Posterior cingulate gyrus (tissue), 11 donors: ENCODE measurements at regions not wholly inside any gene's neighbourhood (a gene's known extent, or its start where the extent isn't known, plus 50 kb on each side); places are given as distances from the start of the nearest gene placed in this dataset.
"Not testable (repeated sequence)": the region's sequence is repeated elsewhere in the genome, so short reads cannot be mapped to it uniquely, and the experiment has no call there.

Source experiments
- DNase-seq, 10 donors: peaks; one replicate each; pipeline versions ENCODE4 v3.0.0 to v3.0.0-alpha.2; 2020 to 2021; ENCODE audit warnings: mixed read lengths in 3 of 10
- intact Hi-C: fragments of 100-400 bp; cut with DNase I; formaldehyde crosslinking; loops from one replicate; pipeline ENCODE4 v1.15.1; 2023

DNA sequence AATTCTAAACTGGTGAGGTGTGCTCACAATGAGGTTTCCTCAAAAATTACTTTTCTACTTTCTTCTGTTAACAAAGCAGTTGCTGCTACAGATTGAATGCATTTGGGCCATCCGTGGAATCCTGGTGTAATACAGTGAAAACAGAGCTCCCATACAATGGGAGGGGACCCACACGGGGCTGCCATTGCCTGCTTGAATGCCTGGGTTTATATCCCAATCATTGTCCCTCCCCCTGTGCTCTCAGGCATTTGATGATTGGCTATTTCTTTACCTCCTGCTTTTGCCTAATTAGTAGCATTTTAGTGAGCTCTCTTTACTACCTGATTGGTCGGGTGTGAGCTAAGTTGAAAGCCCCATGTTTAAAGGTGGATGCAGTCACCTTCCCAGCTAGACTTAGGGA is 52.9 kb upstream of the CSF1 start:
- DNase-seq, intact Hi-C loops: not testable (repeated sequence)

DNA sequence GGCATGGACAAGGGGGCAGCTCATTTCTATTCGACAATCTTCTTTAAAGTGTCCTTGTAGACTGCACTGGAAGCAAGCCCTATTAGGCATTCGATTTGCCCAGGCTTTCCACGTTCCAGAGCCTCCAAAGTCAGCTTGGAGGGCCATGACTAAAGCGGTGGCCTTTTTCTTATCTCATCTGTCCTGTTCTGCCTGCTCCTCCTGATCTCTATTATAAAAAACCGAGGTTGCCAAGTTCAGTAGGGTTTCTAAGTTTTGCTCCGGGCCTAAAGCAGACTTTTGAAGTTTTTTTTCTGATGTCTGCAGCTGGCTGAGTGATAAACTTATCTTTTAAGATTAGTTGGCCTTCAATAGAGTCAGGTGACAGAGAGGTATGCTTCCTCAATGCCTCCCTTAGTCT is 54.7 kb upstream of the CSF1 start:
- intact Hi-C loops, DNase-seq: not testable (repeated sequence)

DNA sequence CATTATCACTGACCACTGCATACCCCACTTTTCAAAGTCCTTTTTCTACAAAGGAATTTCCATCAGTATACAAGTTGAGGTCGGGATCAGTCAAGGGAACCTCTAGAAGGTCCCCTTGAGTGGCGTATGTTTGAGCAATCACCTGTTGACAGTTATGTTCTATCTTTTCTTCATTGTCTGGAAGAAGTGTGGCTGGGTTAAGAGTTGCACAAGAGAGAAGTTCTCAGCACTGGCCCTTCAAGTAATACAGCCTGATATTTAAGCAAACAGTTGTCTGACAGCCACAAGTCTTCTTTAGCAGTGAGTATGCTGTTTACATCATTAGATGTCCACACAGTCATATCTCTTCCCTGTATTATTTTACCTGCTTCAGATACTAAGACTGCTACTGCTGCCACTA is 56.7 kb upstream of the CSF1 start:
- DNase-seq, intact Hi-C loops: not testable (repeated sequence)

DNA sequence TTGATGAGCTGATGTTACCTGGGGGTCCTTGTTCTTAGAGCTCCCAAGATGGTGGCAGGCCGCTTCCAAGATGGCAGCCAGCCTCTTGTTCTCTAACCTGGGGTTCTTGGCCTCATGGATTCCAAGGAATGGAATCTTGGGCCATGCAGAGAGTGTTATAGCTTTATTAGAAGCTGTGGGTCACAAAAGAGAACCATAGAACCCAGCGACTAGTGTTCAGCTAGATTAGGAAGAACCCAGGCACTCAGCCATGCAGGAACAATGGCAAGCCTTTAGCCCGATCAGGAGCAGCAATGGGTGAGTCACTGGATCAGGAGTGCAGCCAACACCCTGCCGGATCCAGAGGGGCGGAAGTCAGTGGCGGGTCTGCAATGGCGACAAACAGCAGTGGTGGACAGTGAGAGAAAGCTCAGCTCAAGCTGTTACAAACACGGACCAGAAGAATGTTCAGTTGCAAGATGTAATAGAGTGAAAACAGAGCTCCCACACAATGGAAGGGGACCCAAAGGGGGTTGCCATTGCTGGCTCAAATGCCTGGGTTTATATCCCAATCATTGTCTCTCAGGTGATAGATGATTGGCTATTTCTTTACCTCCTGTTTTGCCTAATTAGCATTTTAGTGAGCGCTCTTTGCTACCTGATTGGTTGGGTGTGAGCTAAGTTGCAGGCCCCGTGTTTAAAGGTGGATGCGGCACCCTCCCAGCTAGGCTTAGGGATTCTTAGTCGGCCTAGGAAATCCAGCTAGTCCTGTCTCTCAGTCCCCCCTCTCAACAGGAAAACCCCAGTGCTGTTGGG is 58.2 kb upstream of the CSF1 start:
- intact Hi-C loops = not testable (repeated sequence)
- DNase-seq = peak; percentile 40 to 96 (median 82)

DNA sequence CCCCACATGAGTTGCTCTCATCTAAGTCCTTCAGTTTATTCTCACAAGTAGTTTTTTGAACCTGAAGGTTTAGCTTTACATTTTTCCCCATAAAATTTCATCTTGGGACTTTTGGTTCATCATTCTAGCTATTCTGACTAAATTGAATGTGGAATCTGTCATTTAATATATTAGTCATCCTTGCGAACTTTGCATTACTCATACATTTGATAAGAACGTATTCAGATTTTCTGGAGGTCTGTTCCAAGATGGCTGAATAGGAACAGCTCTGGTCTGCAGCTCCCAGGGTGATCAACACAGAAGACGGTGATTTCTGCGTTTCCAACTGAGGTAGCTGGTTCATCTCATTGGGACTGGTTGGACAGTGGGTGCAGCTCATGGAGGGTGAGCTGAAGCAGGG is 59.8 kb upstream of the CSF1 start:
- intact Hi-C loops = no loop called here
- no peak for DNase-seq

DNA sequence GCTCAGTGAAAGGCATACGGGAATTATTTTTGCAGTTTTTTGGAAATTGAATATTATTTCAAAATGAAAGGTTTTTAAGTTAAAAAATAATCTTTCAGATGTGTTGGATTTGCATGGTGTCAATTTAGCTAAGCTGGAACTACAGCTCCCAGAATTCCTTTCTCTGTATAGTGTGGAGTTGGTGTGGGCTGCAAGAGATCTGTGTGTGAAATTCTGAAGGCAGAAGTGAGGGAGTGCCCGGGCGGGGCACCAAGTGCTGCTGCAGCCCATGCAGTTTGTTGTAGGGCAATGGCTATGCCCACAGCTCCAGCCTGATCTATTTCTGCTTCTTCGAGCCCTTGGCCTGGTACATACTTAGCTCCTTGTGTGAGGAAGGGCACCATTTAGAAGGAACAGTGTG is 60.5 kb upstream of the CSF1 start:
- intact Hi-C loops = no loop called here
- DNase-seq = no peak

DNA sequence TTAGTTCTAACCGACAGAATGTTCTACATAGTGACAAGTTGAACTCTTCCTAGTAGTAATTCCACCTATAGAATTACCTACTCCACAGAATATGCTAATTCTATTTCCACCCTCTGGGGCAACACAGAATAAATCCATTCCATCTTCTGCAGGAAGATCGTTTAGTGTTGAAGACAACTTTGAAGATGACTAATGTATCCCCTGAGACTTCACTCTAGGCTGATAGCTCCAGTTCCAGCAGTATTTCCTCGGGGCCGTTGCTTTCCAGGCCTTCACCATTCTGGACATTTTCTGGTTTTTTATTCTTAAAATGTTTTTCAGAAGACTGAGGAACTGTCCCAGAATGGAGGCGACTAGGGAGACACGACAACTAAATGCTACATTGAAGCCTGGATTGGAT is 61.0 kb upstream of the CSF1 start:
- DNase-seq = no peak
- intact Hi-C loops = no loop called here

DNA sequence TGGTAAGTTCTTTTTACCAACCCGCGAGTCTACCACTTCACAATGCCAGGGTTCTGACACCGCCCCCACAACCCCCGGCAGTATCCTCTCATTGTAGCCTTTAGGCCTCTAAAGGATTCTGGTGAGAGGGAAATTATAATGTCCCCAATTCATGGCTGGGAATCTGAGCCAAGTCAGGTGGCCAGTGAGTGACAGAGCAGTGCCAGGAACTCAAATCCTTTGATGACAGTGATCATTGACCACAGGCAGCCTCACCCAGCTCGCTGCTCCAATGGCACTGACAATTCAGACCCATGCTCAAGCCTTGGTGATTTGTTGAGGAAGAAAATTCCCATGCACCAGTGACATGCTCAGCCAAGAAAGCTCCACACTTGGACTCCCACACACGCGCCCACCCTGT is 63.4 kb upstream of the CSF1 start:
- intact Hi-C loops = no loop called here
- DNase-seq = no peak

DNA sequence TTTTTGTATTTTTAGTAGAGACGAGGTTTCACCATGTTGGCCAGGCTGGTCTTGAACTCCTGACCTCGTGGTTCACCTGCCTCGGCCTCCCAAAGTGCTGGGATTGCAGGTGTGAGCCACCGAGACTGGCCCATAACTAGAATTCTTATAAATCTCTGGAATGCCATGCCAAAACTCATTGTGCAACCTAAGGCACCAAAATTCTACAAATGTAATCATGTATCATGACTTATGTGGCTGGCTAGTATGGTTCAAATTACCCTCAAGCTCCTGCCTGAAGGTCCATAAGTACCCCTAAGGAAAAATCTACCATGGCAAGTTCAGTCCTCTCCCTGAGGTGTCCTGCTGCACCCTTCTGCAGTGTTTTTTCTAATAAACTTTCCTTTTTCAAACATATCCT is 63.8 kb upstream of the CSF1 start:
- intact Hi-C loops = no loop called here
- no peak for DNase-seq

DNA sequence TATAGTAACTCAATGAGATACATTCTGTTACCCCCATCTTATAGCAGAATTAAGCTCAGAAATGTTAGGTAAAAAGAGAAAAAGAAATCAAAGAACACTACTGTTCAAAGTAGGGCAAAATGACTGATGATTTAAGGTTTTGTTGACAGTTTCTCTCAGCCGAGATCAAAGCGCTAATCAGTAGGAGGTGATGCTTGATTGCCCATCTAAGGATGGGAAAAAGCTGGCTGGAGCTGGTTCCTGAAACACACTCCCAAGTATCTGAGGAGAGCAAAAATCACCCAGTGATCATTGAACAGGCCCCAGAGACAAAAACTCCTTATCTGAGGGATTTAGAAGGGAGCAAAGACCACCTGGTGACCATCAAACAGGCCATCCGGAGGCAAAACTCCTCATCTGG is 64.5 kb upstream of the CSF1 start:
- intact Hi-C loops = no loop called here
- no peak for DNase-seq

DNA sequence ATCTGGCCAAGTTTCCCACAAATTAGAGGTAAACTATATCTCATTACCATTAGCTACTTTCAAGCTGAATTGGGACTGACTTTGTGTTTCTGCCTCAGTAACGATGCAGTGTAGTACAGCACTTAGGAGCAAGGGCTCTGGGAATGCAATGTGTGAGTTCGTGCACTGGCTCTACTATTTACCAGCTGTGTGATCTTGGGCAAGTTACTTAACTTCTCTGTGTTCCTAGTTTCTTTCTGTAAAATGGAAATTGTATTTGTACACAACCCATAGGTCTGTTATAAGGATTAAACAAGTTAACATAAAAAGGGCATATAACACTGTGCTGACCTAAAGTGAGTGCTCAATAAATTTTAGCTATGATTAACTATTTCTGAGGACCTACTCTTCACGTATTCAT is 65.0 kb upstream of the CSF1 start:
- intact Hi-C loops = no loop called here
- no peak for DNase-seq

DNA sequence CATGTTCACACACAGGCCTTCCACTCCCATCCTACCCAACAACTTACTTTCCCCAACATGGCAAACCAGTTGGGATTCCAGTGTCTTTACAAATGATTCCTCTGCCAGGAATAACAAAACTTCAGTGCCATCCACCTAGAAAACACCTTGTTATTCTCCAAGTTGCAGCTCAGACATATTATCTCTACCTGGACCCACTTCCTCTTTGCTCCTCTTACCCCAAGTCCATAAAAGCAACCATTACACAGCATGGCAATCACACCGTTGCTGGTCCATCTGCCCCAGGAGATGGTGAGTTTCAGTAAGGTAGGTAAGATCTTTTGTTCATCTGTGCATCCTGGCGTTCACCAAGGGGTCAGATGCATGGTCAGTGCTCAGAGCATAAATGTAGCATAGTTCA is 66.0 kb upstream of the CSF1 start:
- DNase-seq = no peak
- intact Hi-C loops = no loop called here

DNA sequence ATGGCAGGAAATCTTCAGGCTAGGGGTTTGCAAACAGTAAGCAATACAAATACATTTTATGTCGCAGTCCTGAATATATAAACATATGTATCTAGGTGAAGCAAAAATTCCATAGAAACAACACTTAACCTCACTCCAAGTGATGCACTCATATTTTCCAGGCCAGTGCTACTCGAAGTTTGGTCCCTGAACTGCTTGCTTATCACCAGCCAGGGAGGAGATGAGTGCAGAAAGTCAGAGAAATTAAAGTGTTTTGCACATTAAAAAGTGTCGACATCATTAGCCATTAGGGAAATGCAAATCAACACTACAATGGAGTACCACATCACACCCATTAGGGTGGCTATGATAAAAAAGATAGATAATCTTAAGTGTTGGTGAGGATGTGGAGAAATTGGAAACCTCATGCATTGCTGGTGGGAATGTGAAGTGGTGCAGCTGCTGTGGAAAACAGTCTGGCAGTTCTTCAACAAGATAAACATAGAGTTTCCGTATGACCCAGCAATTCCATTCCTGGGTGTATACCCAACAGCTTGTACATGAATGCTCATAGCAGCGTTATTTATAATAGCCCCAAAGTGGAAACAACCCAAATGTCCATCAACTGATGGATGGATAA is 70.5 kb upstream of the CSF1 start:
- no peak for DNase-seq
- intact Hi-C loops = no loop called here

DNA sequence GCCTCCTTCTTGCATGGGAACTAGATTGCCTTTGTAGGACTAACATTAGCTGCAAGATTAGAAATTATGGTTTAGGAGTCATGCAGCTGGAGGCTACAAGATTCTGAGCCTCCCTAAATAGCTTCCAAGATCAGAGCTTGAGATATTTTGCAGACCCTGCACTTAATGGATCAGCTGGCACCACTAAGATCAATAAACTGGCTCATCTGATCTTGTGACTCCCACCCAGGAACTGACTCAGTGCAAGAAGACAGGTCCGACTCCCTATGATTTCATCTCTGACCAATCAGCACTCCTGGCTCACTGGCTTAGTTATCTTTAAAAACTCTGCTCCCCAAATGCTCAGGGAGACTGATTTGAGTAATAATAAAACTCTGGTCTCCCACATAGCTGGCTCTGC is 71.4 kb upstream of the CSF1 start:
- intact Hi-C loops, DNase-seq: not testable (repeated sequence)

DNA sequence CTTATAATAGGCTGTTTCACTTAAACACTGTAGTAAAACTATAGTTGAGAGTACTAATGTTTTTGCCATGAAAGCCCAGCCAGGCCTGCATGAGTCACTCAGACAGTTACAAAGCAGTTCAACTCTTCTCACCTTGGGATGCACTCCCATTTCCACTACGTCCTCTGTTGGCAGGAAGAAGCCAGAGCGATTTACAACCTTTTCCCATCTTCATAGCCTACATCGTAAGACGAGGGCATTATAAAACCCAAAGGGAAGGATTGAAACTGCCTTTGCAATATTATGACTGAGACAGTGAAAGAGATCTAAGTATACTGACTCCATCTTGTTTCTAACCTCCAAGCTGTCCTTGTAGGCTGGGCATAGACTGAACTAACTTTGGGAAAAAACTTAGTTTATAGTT is 71.8 kb upstream of the CSF1 start:
- DNase-seq = no peak
- intact Hi-C loops = no loop called here

DNA sequence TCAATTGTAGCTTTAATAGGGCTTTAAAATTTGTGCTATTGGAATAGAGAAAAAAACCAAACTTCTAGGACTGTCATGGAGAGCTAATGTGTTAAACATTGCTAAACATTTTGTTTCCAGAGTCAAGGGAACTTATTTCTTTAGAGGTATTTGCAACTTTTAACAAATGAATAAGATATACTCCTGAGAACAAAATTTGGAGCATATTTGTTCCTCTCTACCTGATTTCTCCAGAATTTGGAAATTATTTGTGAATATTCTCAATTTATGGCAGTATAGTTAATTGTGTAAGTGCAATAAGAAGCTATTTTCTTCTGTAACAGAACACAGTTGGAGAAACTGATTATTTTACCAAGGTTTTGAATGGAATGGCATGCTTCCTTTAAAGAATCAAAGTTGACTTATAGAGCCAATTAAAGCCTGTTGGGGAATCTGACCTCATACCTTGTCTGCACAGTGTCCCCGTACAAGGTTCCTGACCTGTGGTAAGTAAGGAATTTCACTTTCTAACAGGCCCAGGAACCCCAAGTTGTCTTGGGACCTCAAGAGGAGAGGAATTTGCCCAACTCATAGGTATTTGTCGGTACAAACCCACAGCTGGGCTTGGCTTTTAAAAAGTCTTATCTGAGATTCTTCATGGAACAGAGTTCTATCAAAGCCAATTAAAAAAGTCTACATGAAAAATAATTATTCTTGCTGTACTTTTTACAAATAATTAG is 72.6 kb upstream of the CSF1 start:
- intact Hi-C loops = no loop called here
- no peak for DNase-seq

DNA sequence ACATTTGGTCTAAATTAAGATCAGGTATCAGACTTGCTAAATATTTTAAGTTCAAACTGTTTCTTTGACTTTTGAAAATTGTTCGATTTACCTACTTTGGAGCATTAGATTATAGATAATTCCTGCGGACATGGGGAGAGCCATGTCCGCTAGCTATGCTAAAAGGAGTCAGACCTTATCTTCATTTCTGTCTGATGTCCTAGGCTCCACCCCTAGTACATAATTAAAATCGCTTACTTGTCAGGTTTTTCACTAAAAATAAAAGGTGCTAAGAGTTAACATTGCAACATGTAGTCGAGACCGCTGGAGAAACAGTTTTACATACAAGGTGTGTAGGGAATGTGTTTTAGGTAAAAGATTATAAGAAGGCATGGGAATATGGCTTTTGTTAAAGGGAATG is 71.9 kb upstream of the EPS8L3 start:
- intact Hi-C loops, DNase-seq: not testable (repeated sequence)

DNA sequence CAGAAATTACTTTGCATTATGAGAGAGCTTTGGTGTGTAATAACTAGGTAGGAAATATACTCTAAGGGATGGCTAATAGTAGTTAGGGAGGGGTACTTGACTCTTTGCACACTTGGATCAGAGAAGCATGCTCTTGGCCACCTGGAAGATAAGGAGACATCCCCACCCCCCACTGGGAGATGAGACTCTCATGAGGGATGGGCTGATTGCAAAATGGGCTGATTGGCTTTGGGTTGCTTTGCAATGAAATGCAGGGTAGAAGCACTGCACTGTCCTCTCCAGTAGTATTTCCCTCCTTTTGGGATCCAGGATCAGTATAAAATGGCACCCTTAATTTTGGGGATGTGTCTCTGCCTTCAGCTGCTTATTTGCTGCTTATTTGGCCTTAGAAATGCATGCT is 71.2 kb upstream of the EPS8L3 start:
- intact Hi-C loops = no loop called here
- no peak for DNase-seq

DNA sequence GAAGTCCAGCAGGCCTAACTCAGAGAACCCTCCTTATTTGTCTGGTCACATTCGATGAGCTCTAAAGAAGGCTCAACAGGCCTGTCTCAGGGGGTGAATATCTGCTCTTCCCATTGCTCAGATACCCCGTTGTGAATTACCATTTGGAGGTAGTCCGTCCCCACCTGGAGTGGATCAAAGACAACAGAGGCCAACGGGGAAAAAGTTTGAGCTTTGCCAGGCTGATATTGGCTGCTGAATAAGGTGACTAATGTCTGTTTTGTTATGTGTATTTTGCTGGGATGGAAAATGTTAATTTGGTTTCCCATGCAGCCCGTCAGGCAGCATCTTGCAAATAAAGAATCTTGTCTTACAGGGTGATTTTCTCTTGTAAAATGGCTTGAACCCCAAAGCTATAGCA is 69.2 kb upstream of the EPS8L3 start:
- DNase-seq = no peak
- intact Hi-C loops = no loop called here

DNA sequence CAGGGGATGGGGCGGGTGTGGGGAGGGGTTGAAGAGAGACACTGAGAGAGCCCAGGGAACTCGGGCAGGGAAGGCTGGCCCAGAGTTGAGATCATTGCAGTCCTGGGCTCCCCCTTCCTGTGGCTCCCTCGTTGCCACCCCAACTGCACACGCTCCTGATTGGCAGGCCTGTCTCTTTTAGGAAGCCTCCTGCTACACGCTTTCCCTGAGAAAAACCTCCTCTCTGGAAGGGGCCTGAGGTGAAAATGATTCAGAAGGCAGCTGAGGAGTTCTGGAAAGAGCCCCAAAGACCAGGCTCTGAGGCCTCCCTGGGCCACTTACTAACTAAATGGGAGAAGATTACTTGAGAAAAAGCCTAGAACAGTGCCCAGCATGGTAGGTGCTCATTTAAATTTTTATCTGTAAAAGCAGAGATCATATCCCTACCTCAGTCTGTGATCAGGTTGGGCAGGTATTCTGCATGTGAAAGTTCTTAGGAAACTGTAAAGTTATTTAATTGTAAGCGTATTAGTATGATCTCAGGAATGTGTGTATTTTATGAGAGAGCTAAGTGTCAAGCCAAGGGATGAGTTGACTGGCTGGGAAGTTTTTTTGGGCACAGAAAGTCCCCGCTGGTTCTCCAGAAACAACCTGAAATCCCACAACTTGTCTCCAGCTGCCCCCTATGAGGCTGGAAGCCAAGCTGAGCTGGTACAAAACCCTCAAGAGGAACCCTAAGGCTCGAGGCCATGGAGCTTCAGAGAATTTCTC is 65.2 kb upstream of the EPS8L3 start:
- intact Hi-C loops = no loop called here
- no peak for DNase-seq

DNA sequence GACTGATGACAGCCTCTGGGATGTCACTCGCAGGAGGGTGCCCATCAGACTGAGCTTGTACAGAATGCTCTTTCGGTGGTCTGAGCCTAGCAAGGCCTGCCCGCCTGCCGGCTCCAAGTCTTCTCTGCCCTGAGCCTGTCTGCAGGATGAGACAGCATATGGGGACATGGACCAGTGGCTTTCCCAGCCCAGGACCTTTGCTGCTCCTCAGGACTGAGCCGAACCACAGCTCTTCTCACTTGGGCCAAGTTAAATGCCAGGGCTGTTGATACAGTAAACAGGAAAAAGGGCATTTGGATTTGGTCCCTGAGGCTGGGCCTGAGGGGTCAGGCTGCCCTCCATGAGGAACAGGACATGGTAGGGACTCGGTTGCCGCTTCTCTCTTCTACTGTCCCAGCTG is 64.3 kb upstream of the EPS8L3 start:
- DNase-seq = peak in 1 of 10 donors; percentile 66
- intact Hi-C loops = no loop called here
